ENCODE measurements at regions not wholly inside any gene's neighbourhood (a gene's known extent, or its start where the extent isn't known, plus 50 kb on each side); places are given as distances from the start of the nearest gene placed in this dataset.

DNA sequence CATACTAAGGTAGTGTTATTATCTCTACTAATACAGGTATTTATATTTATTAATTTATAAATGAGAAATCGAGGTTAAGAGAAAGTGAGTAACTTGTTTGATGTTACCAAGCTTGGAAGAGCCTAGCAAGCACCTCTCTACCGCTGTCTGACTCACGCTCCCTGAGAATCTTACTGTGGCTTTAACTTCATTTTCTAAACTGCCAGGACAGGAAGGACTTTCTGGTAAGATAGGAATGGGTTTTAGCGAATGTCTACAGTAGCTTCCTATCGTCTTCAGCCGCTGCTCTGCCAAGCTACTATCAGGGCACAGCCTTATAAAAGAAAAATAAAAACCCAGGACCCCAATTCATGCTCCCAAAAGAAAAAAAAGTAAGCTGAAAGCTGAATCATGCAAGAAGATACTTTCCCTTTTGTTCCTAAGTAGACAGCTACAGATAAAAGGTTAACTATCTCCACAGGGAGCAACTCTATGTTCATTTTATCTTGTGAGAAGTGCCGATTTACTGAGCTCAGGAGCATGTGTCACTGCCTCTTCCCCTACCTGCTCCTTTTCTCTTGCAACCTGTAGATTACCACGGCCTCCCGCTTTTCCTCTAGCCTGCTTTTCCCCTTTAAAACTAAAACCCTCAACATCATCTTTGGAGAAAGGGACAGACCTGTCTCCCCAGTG lies 60.2 kb downstream of the THNSL1 start:
- TF ChIP-seq POLR2AphosphoS5 (IDR thresholded peaks at IDR 0.05; ENCODE audit: insufficient read depth in 1 of 2, low read depth in 1 of 2) (no peak), POLR2A (IDR thresholded peaks at IDR 0.05) (no peak)
- TF ChIP-seq, protein P1, sequence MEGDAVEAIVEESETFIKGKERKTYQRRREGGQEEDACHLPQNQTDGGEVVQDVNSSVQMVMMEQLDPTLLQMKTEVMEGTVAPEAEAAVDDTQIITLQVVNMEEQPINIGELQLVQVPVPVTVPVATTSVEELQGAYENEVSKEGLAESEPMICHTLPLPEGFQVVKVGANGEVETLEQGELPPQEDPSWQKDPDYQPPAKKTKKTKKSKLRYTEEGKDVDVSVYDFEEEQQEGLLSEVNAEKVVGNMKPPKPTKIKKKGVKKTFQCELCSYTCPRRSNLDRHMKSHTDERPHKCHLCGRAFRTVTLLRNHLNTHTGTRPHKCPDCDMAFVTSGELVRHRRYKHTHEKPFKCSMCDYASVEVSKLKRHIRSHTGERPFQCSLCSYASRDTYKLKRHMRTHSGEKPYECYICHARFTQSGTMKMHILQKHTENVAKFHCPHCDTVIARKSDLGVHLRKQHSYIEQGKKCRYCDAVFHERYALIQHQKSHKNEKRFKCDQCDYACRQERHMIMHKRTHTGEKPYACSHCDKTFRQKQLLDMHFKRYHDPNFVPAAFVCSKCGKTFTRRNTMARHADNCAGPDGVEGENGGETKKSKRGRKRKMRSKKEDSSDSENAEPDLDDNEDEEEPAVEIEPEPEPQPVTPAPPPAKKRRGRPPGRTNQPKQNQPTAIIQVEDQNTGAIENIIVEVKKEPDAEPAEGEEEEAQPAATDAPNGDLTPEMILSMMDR (IDR thresholded peaks at IDR 0.05): no peak
- H3K27me3 ChIP-seq: no peaks in the 10 kb centered on the region
- no peaks in the 10 kb centered on the region for H3K9me3 ChIP-seq
- intact Hi-C loops (cut with DNase I): loop anchor here (5.0 kb wide), 1 partner anchor 339 kb away; no protein-coding TSS in a partner anchor
- H3K27ac ChIP-seq: no peak overlapping the region
- H3K36me3 ChIP-seq: no peaks in the 10 kb centered on the region
- H3K4me3 ChIP-seq: no peak overlapping the region
- no peak for DNase-seq (ENCODE audit: extremely low spot score in 2 of 2)
- H3K4me1 ChIP-seq: no peaks in the 10 kb centered on the region

- H3K27me3 ChIP-seq: no peaks in the 10 kb centered on the region
- no peaks in the 10 kb centered on the region for H3K36me3 ChIP-seq
- TF ChIP-seq POLR2A (IDR thresholded peaks at IDR 0.05) (no peak), POLR2AphosphoS5 (IDR thresholded peaks at IDR 0.05; ENCODE audit: insufficient read depth in 1 of 2, low read depth in 1 of 2) (no peak)
- TF ChIP-seq, protein P1 (IDR thresholded peaks at IDR 0.05): no peak
- H3K4me3 ChIP-seq: no peak overlapping the region
- no peak for DNase-seq (ENCODE audit: extremely low spot score in 2 of 2)
- intact Hi-C loops (cut with DNase I): loop anchor here (5.0 kb wide), 1 partner anchor 342 kb away; no protein-coding TSS in a partner anchor
- no peaks in the 10 kb centered on the region for H3K4me1 ChIP-seq
- no peak overlapping the region for H3K27ac ChIP-seq
- no peaks in the 10 kb centered on the region for H3K9me3 ChIP-seq
These were observed 62.4 kb downstream of the THNSL1 start for GRCh38 chr10:25078658-25079431.

DNA sequence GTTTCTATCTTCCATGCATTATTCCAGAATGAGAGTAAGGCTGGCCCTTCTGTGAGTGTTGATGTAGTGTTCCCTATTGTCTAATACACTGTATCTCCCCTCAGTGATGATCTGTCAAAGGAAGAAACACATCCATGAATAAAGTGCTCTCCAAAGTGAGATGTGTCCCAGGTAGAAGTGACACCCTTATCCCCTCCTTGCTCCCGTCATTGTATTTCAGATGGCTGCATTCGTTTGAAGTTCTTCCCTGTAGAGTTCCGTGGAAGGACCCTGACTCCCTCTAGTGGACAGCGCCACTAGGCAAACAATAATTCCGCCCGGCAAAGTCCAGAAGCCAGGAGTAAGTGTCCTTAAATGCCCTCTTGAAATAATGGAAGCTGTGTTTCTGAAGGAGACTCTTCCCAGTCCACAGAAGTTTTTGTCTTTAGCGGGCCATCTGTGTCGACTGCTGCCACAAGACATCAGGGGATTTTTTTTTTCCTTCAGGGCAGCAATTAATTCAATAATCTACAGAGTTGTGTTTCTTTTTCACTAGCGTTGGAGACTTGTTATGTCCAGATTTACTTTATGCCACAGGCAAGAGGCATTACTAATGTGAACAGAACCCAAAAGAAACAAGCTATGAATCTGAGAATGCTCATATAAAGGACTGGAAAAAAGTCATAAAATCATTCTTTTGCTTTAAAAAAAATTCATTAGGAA lies 64.6 kb downstream of the THNSL1 start:
- Histone ChIP-seq H3K4me1 (no peaks in the 10 kb centered on the region), H3K27ac (no peak overlapping the region), H3K36me3 (no peaks in the 10 kb centered on the region), H3K27me3 (no peaks in the 10 kb centered on the region), H3K9me3 (no peaks in the 10 kb centered on the region), H3K4me3 (no peak overlapping the region)
- TF ChIP-seq, protein P1 (IDR thresholded peaks at IDR 0.05): peak; percentile 53 to 86 (median 72)
- TF ChIP-seq POLR2AphosphoS5 (IDR thresholded peaks at IDR 0.05; ENCODE audit: insufficient read depth in 1 of 2, low read depth in 1 of 2): peak in 1 of 2 donors; percentile 54
- no peak for TF ChIP-seq POLR2A (IDR thresholded peaks at IDR 0.05)
- DNase-seq (ENCODE audit: extremely low spot score in 2 of 2): no peak
- intact Hi-C loops (cut with DNase I): loop anchor here (10.0 kb wide), 1 partner anchor 436 kb away; no protein-coding TSS in a partner anchor

DNA sequence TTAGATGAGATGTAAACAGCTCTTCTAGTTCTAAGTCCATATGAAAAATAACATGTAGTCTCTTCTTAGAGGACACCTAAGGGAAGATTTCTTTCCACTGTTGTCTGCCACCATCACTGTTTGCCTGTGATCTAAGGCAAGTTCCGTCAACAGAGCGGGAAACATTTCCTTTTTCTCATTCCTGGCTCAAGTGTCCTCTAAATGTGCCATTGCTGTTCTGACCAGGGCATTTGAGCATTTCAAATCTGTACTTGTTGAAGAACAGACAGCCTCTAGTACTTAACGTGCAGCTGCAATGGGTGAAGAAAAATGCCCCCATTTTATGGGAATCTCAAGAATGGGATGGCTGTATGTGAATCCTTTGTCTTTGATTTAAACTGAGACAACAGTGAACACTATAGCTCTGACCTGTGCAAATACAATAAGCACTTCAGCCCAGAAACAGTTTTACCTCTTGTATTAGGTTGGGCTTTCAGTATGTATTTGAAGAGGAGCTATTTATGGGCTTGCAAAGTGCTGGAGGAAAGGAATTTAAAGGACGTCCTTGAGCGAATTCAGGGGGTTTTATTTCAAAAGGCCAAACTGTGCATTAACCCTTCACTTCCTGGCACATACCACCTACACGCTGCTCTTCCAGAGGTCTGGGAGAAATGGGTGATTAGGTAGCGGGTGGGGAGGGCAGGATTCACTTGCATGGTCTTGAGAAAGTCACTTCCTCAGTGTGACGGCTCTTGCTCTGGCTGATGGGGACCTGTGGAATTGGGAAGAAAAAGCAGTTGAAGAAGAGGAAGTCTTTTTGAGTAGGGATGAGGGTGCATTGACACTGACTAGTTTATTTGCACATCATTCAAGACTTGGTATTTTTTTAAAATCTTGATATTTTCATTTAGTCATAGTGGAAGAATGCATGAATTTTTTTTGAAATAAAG lies 66.1 kb downstream of the THNSL1 start:
- H3K36me3 ChIP-seq: no peaks in the 10 kb centered on the region
- H3K9me3 ChIP-seq: no peaks in the 10 kb centered on the region
- intact Hi-C loops (cut with DNase I): loop anchor here (10.0 kb wide), 1 partner anchor 438 kb away; no protein-coding TSS in a partner anchor
- no peak for DNase-seq (ENCODE audit: extremely low spot score in 2 of 2)
- H3K4me1 ChIP-seq: no peaks in the 10 kb centered on the region
- no peaks in the 10 kb centered on the region for H3K27me3 ChIP-seq
- no peak overlapping the region for H3K27ac ChIP-seq
- no peak for TF ChIP-seq POLR2A (IDR thresholded peaks at IDR 0.05)
- TF ChIP-seq POLR2AphosphoS5 (IDR thresholded peaks at IDR 0.05; ENCODE audit: insufficient read depth in 1 of 2, low read depth in 1 of 2): no peak
- TF ChIP-seq, protein P1 (IDR thresholded peaks at IDR 0.05): no peak
- no peak overlapping the region for H3K4me3 ChIP-seq
